ENCODE measurements at regions not wholly inside any gene's neighbourhood (a gene's known extent, or its start where the extent isn't known, plus 50 kb on each side); places are given as distances from the start of the nearest gene placed in this dataset.

DNA sequence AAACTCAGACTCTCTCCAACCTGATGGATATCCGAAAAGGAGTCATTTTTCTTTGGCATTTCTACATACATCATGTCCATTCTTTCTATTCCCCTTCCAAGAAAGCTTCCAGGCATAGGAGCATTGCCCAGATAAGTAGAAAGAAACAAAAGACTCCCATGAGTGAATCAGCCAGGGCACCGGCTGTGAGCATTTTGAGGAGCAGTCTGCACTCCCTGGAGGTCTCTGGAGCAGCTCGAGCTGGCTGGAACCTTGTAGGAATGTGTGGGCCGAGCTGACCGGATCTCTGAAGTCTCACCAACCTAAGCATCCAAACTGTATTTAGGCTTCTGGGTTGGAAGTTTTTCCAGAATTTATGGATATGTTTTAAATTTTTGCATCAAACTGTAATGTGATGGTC is 161.4 kb upstream of the TRPC7 start:
- no peaks in the 10 kb centered on the region for H3K9me3 ChIP-seq
- intact Hi-C loops (cut with DNase I; ENCODE audit: low total_unique reads), result no loop called here
- H3K4me1 ChIP-seq, result no peaks in the 10 kb centered on the region
- H3K4me3 ChIP-seq, result no peak overlapping the region
- no peaks in the 10 kb centered on the region for H3K27me3 ChIP-seq
- DNase-seq, result peak in 1 of 2 donors; percentile 5
- no peaks in the 10 kb centered on the region for H3K36me3 ChIP-seq
- H3K27ac ChIP-seq, result no peak overlapping the region
- 68 to 73% (median 69%) methylated on average over 5 of the region's 5 CpGs for WGBS, 5 donors
- no peak for TF ChIP-seq POLR2AphosphoS5 (IDR thresholded peaks at IDR 0.05)
- TF ChIP-seq POLR2A (IDR thresholded peaks at IDR 0.05), result no peak
- no peak for TF ChIP-seq EP300 (IDR thresholded peaks at IDR 0.05)
- TF ChIP-seq CTCF (IDR thresholded peaks at IDR 0.05), result no peak

- H3K4me3 ChIP-seq, result no peak overlapping the region
- no peak for DNase-seq
- H3K27me3 ChIP-seq, result no peaks in the 10 kb centered on the region
- no peaks in the 10 kb centered on the region for H3K36me3 ChIP-seq
- no peaks in the 10 kb centered on the region for H3K4me1 ChIP-seq
- H3K9me3 ChIP-seq, result no peaks in the 10 kb centered on the region
- H3K27ac ChIP-seq, result no peak overlapping the region
- intact Hi-C loops (cut with DNase I; ENCODE audit: low total_unique reads), result no loop called here
- TF ChIP-seq EP300 (IDR thresholded peaks at IDR 0.05) (no peak), CTCF (IDR thresholded peaks at IDR 0.05) (no peak), POLR2AphosphoS5 (IDR thresholded peaks at IDR 0.05) (no peak), POLR2A (IDR thresholded peaks at IDR 0.05) (no peak)
- 60 to 87% (median 73%) methylated on average over 4 of the region's 4 CpGs for WGBS, 5 donors
Measured at GRCh38 chr5:136526021-136526420, 160.7 kb upstream of the TRPC7 start.

GRCh38 chr5:136525597-136525996 is 160.3 kb upstream of the TRPC7 start:
- intact Hi-C loops (cut with DNase I; ENCODE audit: low total_unique reads), result no loop called here
- Histone ChIP-seq H3K4me1 (no peaks in the 10 kb centered on the region), H3K4me3 (no peak overlapping the region), H3K27ac (no peak overlapping the region), H3K9me3 (no peaks in the 10 kb centered on the region), H3K36me3 (no peaks in the 10 kb centered on the region), H3K27me3 (no peaks in the 10 kb centered on the region)
- no peak for DNase-seq
- TF ChIP-seq POLR2A (IDR thresholded peaks at IDR 0.05) (no peak), EP300 (IDR thresholded peaks at IDR 0.05) (no peak), CTCF (IDR thresholded peaks at IDR 0.05) (no peak), POLR2AphosphoS5 (IDR thresholded peaks at IDR 0.05) (no peak)
- WGBS, 5 donors, result 38 to 46% (median 43%) methylated on average over 2 of the region's 2 CpGs

- intact Hi-C loops (cut with DNase I; ENCODE audit: low total_unique reads), result no loop called here
- no peak for TF ChIP-seq CTCF (IDR thresholded peaks at IDR 0.05)
- TF ChIP-seq POLR2A (IDR thresholded peaks at IDR 0.05), result no peak
- no peak for TF ChIP-seq EP300 (IDR thresholded peaks at IDR 0.05)
- no peak for TF ChIP-seq POLR2AphosphoS5 (IDR thresholded peaks at IDR 0.05)
- no peaks in the 10 kb centered on the region for H3K27me3 ChIP-seq
- no peak overlapping the region for H3K27ac ChIP-seq
- no peak overlapping the region for H3K4me3 ChIP-seq
- no peaks in the 10 kb centered on the region for H3K36me3 ChIP-seq
- H3K9me3 ChIP-seq, result no peaks in the 10 kb centered on the region
- DNase-seq, result peak in 1 of 2 donors; percentile 30
- WGBS, 5 donors, result 36 to 60% (median 40%) methylated on average over 3 of the region's 3 CpGs
- no peaks in the 10 kb centered on the region for H3K4me1 ChIP-seq
Measured at GRCh38 chr5:136522217-136522956, 157.0 kb upstream of the TRPC7 start.
